ENCODE measurements at regions not wholly inside any gene's neighbourhood (a gene's known extent, or its start where the extent isn't known, plus 50 kb on each side); places are given as distances from the start of the nearest gene placed in this dataset.

DNA sequence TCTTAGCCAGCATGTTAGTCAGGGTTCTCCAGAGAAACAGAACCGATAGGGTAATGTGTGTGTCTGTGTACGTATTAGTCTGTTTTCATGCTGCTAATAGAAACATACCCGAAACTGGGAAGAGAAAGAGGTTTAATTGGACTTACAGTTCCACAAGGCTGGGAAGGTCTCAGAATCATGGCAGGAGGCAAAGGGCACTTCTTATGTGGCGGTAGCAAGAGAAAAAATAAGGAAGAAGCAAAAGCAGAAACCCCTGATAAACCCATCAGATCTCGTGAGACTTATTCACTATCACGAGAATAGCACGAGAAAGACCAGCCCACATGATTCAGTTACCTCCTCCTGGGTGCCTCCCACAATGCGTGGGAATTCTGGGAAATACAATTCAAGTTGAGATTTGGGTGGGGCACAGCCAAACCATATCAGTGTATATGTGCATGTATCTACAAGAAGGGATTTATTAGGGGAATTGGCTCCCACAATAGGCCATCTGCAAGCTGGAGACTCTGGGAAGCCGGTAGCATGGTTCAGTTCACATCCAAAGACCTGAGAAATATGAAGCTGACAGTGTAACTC, 173.7 kb upstream of the NECTIN1 start:
- no peak for TF ChIP-seq POLR2AphosphoS5 (IDR thresholded peaks at IDR 0.05; ENCODE audit: low read length)
- no peak for TF ChIP-seq ETV6 (conservative IDR thresholded peaks at IDR 0.05 in 1 of 2, IDR thresholded peaks at IDR 0.05 in 1 of 2; ENCODE audit: borderline replicate concordance in 1 of 2, low read depth in 1 of 2)
- no peak for TF ChIP-seq EP300 (IDR thresholded peaks at IDR 0.05; ENCODE audit: borderline replicate concordance in 1 of 2, control insufficient read depth in 1 of 2, low read depth in 2 of 2, low read length in 2 of 2)
